PC-3 (cell line): ENCODE measurements at regions not wholly inside any gene's neighbourhood (a gene's known extent, or its start where the extent isn't known, plus 50 kb on each side); places are given as distances from the start of the nearest gene placed in this dataset.

Source experiments
- EZH2 ChIP-seq: fragments of 300-600 bp; sonication (generic); IDR thresholded peaks from one replicate; pipeline ENCODE4 v1.6.1; 2017; ENCODE audit warnings: antibody characterized with exemption, mild to moderate bottlenecking, low read length; ENCODE audit not compliant: unreplicated experiment
- TF ChIP-seq, protein P1 (sequence below): fragments of 300-600 bp; sonication (generic); conservative IDR thresholded peaks from 2 replicates; pipeline ENCODE4 v1.5.1; 2017; ENCODE audit warnings: antibody characterized with exemption, low read depth, mild to moderate bottlenecking, low read length

DNA sequence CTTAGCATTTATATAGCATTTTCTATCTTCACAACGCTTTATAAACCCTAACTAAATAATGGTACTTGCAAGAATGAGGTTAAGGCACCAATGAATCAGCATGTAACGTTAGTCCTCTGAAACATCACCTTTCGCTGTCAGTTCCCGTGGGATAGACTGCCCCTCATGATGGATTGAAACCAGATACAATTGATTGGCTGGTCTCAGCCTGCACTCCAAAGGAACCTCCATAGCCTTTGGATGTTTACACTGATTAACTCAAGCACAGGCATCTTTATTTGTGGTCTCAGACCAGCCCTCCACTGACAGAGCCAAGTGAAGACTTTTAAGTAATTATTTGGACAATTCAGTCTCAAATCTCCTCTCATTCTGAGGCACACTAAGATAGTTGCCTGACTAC lies 1339.4 kb upstream of the WWC1 start:
- TF ChIP-seq, protein P1, sequence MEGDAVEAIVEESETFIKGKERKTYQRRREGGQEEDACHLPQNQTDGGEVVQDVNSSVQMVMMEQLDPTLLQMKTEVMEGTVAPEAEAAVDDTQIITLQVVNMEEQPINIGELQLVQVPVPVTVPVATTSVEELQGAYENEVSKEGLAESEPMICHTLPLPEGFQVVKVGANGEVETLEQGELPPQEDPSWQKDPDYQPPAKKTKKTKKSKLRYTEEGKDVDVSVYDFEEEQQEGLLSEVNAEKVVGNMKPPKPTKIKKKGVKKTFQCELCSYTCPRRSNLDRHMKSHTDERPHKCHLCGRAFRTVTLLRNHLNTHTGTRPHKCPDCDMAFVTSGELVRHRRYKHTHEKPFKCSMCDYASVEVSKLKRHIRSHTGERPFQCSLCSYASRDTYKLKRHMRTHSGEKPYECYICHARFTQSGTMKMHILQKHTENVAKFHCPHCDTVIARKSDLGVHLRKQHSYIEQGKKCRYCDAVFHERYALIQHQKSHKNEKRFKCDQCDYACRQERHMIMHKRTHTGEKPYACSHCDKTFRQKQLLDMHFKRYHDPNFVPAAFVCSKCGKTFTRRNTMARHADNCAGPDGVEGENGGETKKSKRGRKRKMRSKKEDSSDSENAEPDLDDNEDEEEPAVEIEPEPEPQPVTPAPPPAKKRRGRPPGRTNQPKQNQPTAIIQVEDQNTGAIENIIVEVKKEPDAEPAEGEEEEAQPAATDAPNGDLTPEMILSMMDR = no peak
- no peak for TF ChIP-seq EZH2
